SK-N-SH (cell line): ENCODE measurements at regions not wholly inside any gene's neighbourhood (a gene's known extent, or its start where the extent isn't known, plus 50 kb on each side); places are given as distances from the start of the nearest gene placed in this dataset.

Source experiments
- CTCF ChIP-seq: fragments of 200-600 bp; sonication (generic); IDR thresholded peaks from 2 replicates; pipeline ENCODE4 v1.6.1; 2017; ENCODE audit warnings: antibody characterized with exemption, mild to moderate bottlenecking, moderate library complexity
- ELF1 ChIP-seq: IDR thresholded peaks from 2 replicates; pipeline ENCODE4 v1.4.0; 2012
- FOSL2 ChIP-seq: IDR thresholded peaks from 2 replicates; pipeline ENCODE4 v1.4.0; 2012; ENCODE audit warnings: low read depth, mild to moderate bottlenecking, moderate library complexity, borderline replicate concordance
- GABPA ChIP-seq: IDR thresholded peaks from 2 replicates; pipeline ENCODE4 v1.4.0; 2012; ENCODE audit warnings: low read depth, mild to moderate bottlenecking
- MAX ChIP-seq: IDR thresholded peaks from 2 replicates; pipeline ENCODE4 v1.4.0; 2012; ENCODE audit warnings: low read depth
- MEF2A ChIP-seq: IDR thresholded peaks from 2 replicates; pipeline ENCODE4 v1.4.0; 2012; ENCODE audit warnings: low read depth, borderline replicate concordance
- POLR2AphosphoS5 ChIP-seq: IDR thresholded peaks from 2 replicates; pipeline ENCODE4 v1.6.1; 2012; ENCODE audit warnings: low read depth, low read length
- SMC3 ChIP-seq: IDR thresholded peaks from 2 replicates; pipeline ENCODE4 v1.6.1; 2012; ENCODE audit warnings: low read depth, low read length, improper control_type of control experiment
- YY1 ChIP-seq: IDR thresholded peaks from 2 replicates; pipeline ENCODE4 v1.4.0; 2012; ENCODE audit warnings: low read depth, mild to moderate bottlenecking

- TF ChIP-seq CTCF (no peak), GABPA (no peak), MAX (no peak), SMC3 (no peak), POLR2AphosphoS5 (no peak), MEF2A (no peak), FOSL2 (no peak), YY1 (no peak), ELF1 (no peak)
These were observed 1043.0 kb upstream of the CHAC2 start for GRCh38 chr2:52724585-52724984.
